Left lung (tissue), 4 donors: ENCODE measurements at regions not wholly inside any gene's neighbourhood (a gene's known extent, or its start where the extent isn't known, plus 50 kb on each side); places are given as distances from the start of the nearest gene placed in this dataset.

ENCODE experiments used
- ATAC-seq: fragments of 200-7000 bp; cut with Tn5 transposase; one replicate; pipeline ENCODE4 v1.9.1; 2020; ENCODE audit warnings: moderate library complexity
- DNase-seq, 4 donors: peaks; one replicate each; pipeline ENCODE4 v3.0.0-alpha.2; 2013 to 2020
- H3K27ac ChIP-seq, 2 donors: fragments of 200-600 bp; sonication (generic) in 1 of 2; one replicate each; pipeline versions ENCODE4 v1.5.0 to v1.8.0; 2020 to 2021
- H3K27me3 ChIP-seq, 2 donors: fragments of 200-600 bp; sonication (generic) in 1 of 2; one replicate each; pipeline versions ENCODE4 v1.5.0 to v1.8.0; 2020 to 2021
- H3K36me3 ChIP-seq, 2 donors: fragments of 200-600 bp; sonication (generic) in 1 of 2; one replicate each; pipeline versions ENCODE4 v1.5.0 to v1.8.0; 2020 to 2021
- H3K4me1 ChIP-seq, 2 donors: fragments of 200-600 bp; one replicate each; pipeline ENCODE4 v1.8.0; 2021
- H3K4me3 ChIP-seq, 2 donors: fragments of 200-600 bp; sonication (generic) in 1 of 2; one replicate each; pipeline versions ENCODE4 v1.5.0 to v1.8.0; 2020 to 2021; ENCODE audit warnings: mild to moderate bottlenecking in 1 of 2
- H3K9me3 ChIP-seq, 2 donors: fragments of 200-600 bp; sonication (generic) in 1 of 2; one replicate each; pipeline versions ENCODE4 v1.5.0 to v1.8.0; 2020 to 2021
- intact Hi-C, 2 donors: fragments of 100-400 bp; cut with DNase I; formaldehyde crosslinking; loops; one replicate each; pipeline versions ENCODE4 v1.11.2 to v1.14.2; 2022
- TF ChIP-seq, protein P1 (sequence below), 2 donors: fragments of 200-600 bp; sonication (generic) in 1 of 2; IDR thresholded peaks; one replicate each; pipeline versions ENCODE4 v1.5.0 to v1.8.0; 2021; ENCODE audit warnings: antibody characterized with exemption in 2 of 2
- donor health status: DM: no; HTN: yes; CAD: no.
- donor health status: DM: no; HTN: no; CAD: no.

DNA sequence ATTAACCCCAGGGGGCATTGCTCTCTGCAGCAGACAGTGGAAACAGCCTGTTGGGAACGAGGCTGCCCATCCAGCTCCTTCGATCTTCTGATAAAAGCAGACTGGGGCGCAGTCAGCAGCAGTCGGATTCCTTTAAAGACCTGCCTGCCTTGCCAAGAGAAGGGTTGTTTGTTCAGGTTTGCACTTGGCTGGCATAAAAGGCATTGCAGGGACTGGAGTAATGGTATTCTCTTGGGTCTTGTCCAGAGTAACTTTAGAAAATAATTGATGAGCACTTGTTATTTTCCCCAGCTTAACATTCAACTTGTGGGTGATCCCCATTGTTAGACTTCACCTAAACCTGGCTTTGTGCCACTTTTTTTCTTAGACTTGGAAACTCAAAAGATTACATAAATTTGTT lies 67.3 kb upstream of the SLC10A2 start:
- H3K9me3 ChIP-seq = no peaks in the 10 kb centered on the region
- ATAC-seq (no peak), DNase-seq (no peak)
- no peak overlapping the region for H3K4me3 ChIP-seq
- intact Hi-C loops = no loop called here
- no peaks in the 10 kb centered on the region for H3K27me3 ChIP-seq
- no peaks in the 10 kb centered on the region for H3K4me1 ChIP-seq
- H3K36me3 ChIP-seq = no peaks in the 10 kb centered on the region
- TF ChIP-seq, protein P1, sequence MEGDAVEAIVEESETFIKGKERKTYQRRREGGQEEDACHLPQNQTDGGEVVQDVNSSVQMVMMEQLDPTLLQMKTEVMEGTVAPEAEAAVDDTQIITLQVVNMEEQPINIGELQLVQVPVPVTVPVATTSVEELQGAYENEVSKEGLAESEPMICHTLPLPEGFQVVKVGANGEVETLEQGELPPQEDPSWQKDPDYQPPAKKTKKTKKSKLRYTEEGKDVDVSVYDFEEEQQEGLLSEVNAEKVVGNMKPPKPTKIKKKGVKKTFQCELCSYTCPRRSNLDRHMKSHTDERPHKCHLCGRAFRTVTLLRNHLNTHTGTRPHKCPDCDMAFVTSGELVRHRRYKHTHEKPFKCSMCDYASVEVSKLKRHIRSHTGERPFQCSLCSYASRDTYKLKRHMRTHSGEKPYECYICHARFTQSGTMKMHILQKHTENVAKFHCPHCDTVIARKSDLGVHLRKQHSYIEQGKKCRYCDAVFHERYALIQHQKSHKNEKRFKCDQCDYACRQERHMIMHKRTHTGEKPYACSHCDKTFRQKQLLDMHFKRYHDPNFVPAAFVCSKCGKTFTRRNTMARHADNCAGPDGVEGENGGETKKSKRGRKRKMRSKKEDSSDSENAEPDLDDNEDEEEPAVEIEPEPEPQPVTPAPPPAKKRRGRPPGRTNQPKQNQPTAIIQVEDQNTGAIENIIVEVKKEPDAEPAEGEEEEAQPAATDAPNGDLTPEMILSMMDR (IDR thresholded peaks at IDR 0.05) = no peak
- H3K27ac ChIP-seq = no peak overlapping the region

DNA sequence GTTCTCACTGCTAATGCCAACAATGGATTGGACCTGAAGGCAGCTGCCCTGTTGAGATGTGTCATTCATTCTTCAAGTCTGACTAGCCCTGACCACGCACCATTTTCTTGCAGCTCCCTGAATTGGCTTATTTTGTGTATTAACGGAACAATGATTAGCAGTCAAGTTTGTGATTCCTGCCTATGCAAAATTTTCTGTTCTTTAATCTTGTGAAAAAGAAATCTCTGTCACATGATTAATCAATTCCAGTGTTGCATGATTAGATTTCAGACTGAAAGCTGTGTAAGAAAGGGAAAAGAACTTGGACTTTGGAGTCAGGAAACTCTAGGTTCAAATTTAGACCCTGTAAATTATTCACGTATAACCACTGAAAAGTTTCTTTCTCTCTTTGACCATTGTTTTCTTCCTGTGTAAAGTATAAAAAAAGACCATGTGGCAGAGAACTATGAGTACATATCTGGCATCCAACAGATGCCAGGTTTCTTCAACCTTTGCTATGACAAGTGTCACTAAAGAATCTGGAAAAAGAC lies 64.5 kb upstream of the SLC10A2 start:
- no peak for DNase-seq
- Histone ChIP-seq H3K27me3 (no peaks in the 10 kb centered on the region), H3K9me3 (no peaks in the 10 kb centered on the region), H3K36me3 (no peaks in the 10 kb centered on the region), H3K4me1 (no peaks in the 10 kb centered on the region), H3K27ac (no peak overlapping the region), H3K4me3 (no peak overlapping the region)
- TF ChIP-seq, protein P1 (IDR thresholded peaks at IDR 0.05) = no peak
- ATAC-seq = no peak
- intact Hi-C loops = no loop called here

- Histone ChIP-seq H3K36me3 (no peaks in the 10 kb centered on the region), H3K27me3 (no peaks in the 10 kb centered on the region), H3K4me1 (no peaks in the 10 kb centered on the region), H3K27ac (no peak overlapping the region), H3K9me3 (no peaks in the 10 kb centered on the region), H3K4me3 (no peak overlapping the region)
- intact Hi-C loops = no loop called here
- no peak for DNase-seq
- ATAC-seq = no peak
- TF ChIP-seq, protein P1 (IDR thresholded peaks at IDR 0.05) = no peak
Measured at GRCh38 chr13:103130146-103130545, 63.9 kb upstream of the SLC10A2 start.
